Kidney epithelial cell (primary cell): ENCODE measurements at regions not wholly inside any gene's neighbourhood (a gene's known extent, or its start where the extent isn't known, plus 50 kb on each side); places are given as distances from the start of the nearest gene placed in this dataset.
"Not testable (repeated sequence)": the region's sequence is repeated elsewhere in the genome, so short reads cannot be mapped to it uniquely, and the experiment has no call there.

ENCODE experiments used
- DNase-seq: peaks from one replicate; pipeline ENCODE4 v3.0.0-alpha.2; 2010; ENCODE audit warnings: low read depth
- H3K27me3 ChIP-seq: 2 replicates; pipeline ENCODE4 v1.6.0; 2011; ENCODE audit warnings: low read length; ENCODE audit not compliant: control insufficient read depth, insufficient read depth
- H3K36me3 ChIP-seq: 2 replicates; pipeline ENCODE4 v1.5.1; 2011; ENCODE audit warnings: low read length; ENCODE audit not compliant: control insufficient read depth, insufficient read depth
- H3K4me3 ChIP-seq: 2 replicates; pipeline ENCODE4 v1.5.1; 2011; ENCODE audit warnings: low read depth, mild to moderate bottlenecking, control low read depth, low read length
- CTCF ChIP-seq: IDR thresholded peaks from 2 replicates; pipeline ENCODE4 v1.5.1; 2011; ENCODE audit warnings: mild to moderate bottlenecking, moderate library complexity, low read length, control low read depth, inconsistent platforms; ENCODE audit not compliant: insufficient read depth, poor library complexity, severe bottlenecking

- no peak for TF ChIP-seq CTCF
- no peaks in the 10 kb centered on the region for H3K36me3 ChIP-seq
- no peak for DNase-seq
- H3K4me3 ChIP-seq = no peak overlapping the region
- H3K27me3 ChIP-seq = no peaks in the 10 kb centered on the region
These were observed 713.7 kb upstream of the AADAT start for GRCh38 chr4:170803492-170803891.

GRCh38 chr4:170801771-170802170 is 712.0 kb upstream of the AADAT start:
- TF ChIP-seq CTCF = no peak
- Histone ChIP-seq H3K27me3 (no peaks in the 10 kb centered on the region), H3K4me3 (no peak overlapping the region), H3K36me3 (no peaks in the 10 kb centered on the region)
- no peak for DNase-seq

- no peaks in the 10 kb centered on the region for H3K36me3 ChIP-seq
- H3K27me3 ChIP-seq = no peaks in the 10 kb centered on the region
- no peak for DNase-seq
- H3K4me3 ChIP-seq = no peak overlapping the region
- TF ChIP-seq CTCF = no peak
These were observed 704.8 kb upstream of the AADAT start for GRCh38 chr4:170794525-170794924.

GRCh38 chr4:170788540-170789051 is 698.8 kb upstream of the AADAT start:
- DNase-seq, H3K4me3 ChIP-seq, H3K27me3 ChIP-seq, H3K36me3 ChIP-seq: not testable (repeated sequence)

GRCh38 chr4:170777663-170778062 is 687.9 kb upstream of the AADAT start:
- no peak for TF ChIP-seq CTCF
- H3K4me3 ChIP-seq = no peak overlapping the region
- no peak for DNase-seq
- no peaks in the 10 kb centered on the region for H3K27me3 ChIP-seq
- no peaks in the 10 kb centered on the region for H3K36me3 ChIP-seq

- no peak for DNase-seq
- Histone ChIP-seq H3K36me3 (no peaks in the 10 kb centered on the region), H3K4me3 (no peak overlapping the region), H3K27me3 (no peaks in the 10 kb centered on the region)
- no peak for TF ChIP-seq CTCF
These were observed 687.2 kb upstream of the AADAT start for GRCh38 chr4:170776983-170777382.

- Histone ChIP-seq H3K27me3 (no peaks in the 10 kb centered on the region), H3K36me3 (no peaks in the 10 kb centered on the region), H3K4me3 (no peak overlapping the region)
- no peak for TF ChIP-seq CTCF
- DNase-seq = no peak
These were observed 686.1 kb upstream of the AADAT start for GRCh38 chr4:170775851-170776250.
